Activated B cell treated with CpG ODN at 0.5 μM for 24 hours (primary cell): ENCODE measurements at regions not wholly inside any gene's neighbourhood (a gene's known extent, or its start where the extent isn't known, plus 50 kb on each side); places are given as distances from the start of the nearest gene placed in this dataset.

Source experiments
- ATAC-seq: fragments of 200-7000 bp; cut with Tn5 transposase; one replicate; pipeline ENCODE4 v1.10.0; 2021; ENCODE audit warnings: low read depth, mild to moderate bottlenecking, moderate library complexity
- CTCF ChIA-PET: fragments of 350-600 bp; sonication (Branson Sonifier 250); formaldehyde crosslinking; loops from one replicate; lab custom pipeline; 2021; ENCODE audit warnings: antibody characterized with exemption; lab: Charles Lee
- POLR2A ChIA-PET: fragments of 350-600 bp; sonication (Branson Sonifier 250); formaldehyde crosslinking; loops from one replicate; lab custom pipeline; 2021; ENCODE audit warnings: antibody characterized with exemption; lab: Charles Lee
- DNase-seq: peaks from one replicate; pipeline ENCODE4 v3.0.0; 2022
- H3K27ac Mint-ChIP-seq: one replicate; pipeline ENCODE4 v1.8.0; 2020; ENCODE audit warnings: mixed read lengths
- H3K27me3 Mint-ChIP-seq: one replicate; pipeline ENCODE4 v1.8.0; 2021; ENCODE audit warnings: mixed read lengths
- H3K36me3 Mint-ChIP-seq: one replicate; pipeline ENCODE4 v1.8.0; 2021; ENCODE audit warnings: low read depth, mixed read lengths
- H3K4me1 Mint-ChIP-seq: one replicate; pipeline ENCODE4 v1.8.0; 2021; ENCODE audit warnings: mixed read lengths
- H3K4me3 Mint-ChIP-seq: one replicate; pipeline ENCODE4 v1.8.0; 2020; ENCODE audit warnings: mild to moderate bottlenecking, mixed read lengths
- H3K9me3 Mint-ChIP-seq: one replicate; pipeline ENCODE4 v1.8.0; 2020; ENCODE audit warnings: mixed read lengths
- CTCF ChIP-seq: fragments of 200-600 bp; IDR thresholded peaks from one replicate; pipeline ENCODE4 v1.8.0; 2022; ENCODE audit warnings: antibody characterized with exemption, mild to moderate bottlenecking
- intact Hi-C: fragments of 100-400 bp; cut with micrococcal nuclease; formaldehyde crosslinking; loops from one replicate; pipeline ENCODE4 v1.15.1; 2024

GRCh38 chr20:48166082-48166835 lies 381.0 kb upstream of the SULF2 start:
- DNase-seq (no peak), ATAC-seq (no peak)
- ChIA-PET POLR2A (no interaction called here), CTCF (no interaction called here)
- Mint-ChIP-seq H3K4me1 (no peaks in the 10 kb centered on the region), H3K9me3 (no peaks in the 10 kb centered on the region), H3K27ac (no peak overlapping the region), H3K27me3 (peaks cover 25% of the 10 kb centered on the region), H3K4me3 (no peak overlapping the region), H3K36me3 (no peaks in the 10 kb centered on the region)
- intact Hi-C loops, result no loop called here
- no peak for TF ChIP-seq CTCF

- TF ChIP-seq CTCF, result no peak
- CTCF ChIA-PET, result no interaction called here
- Mint-ChIP-seq H3K27ac (no peak overlapping the region), H3K36me3 (no peaks in the 10 kb centered on the region), H3K9me3 (no peaks in the 10 kb centered on the region), H3K4me1 (no peaks in the 10 kb centered on the region), H3K4me3 (no peak overlapping the region), H3K27me3 (peaks cover 24% of the 10 kb centered on the region)
- POLR2A ChIA-PET, result no interaction called here
- intact Hi-C loops, result no loop called here
- ATAC-seq (no peak), DNase-seq (no peak)
These were observed 380.1 kb upstream of the SULF2 start for GRCh38 chr20:48165401-48165685.

- DNase-seq, result no peak
- intact Hi-C loops, result no loop called here
- ATAC-seq, result no peak
- Mint-ChIP-seq H3K9me3 (no peaks in the 10 kb centered on the region), H3K4me3 (no peak overlapping the region), H3K36me3 (no peaks in the 10 kb centered on the region), H3K27ac (no peak overlapping the region), H3K27me3 (peaks cover 23% of the 10 kb centered on the region), H3K4me1 (no peaks in the 10 kb centered on the region)
- ChIA-PET CTCF (no interaction called here), POLR2A (no interaction called here)
- TF ChIP-seq CTCF, result no peak
These were observed 379.5 kb upstream of the SULF2 start for GRCh38 chr20:48164566-48165400.

GRCh38 chr20:48164034-48164433 lies 378.8 kb upstream of the SULF2 start:
- intact Hi-C loops, result no loop called here
- Mint-ChIP-seq H3K4me1 (no peaks in the 10 kb centered on the region), H3K27ac (no peak overlapping the region), H3K36me3 (no peaks in the 10 kb centered on the region), H3K4me3 (no peak overlapping the region), H3K27me3 (peaks cover 19% of the 10 kb centered on the region), H3K9me3 (no peaks in the 10 kb centered on the region)
- DNase-seq, result no peak
- POLR2A ChIA-PET, result no interaction called here
- CTCF ChIA-PET, result no interaction called here
- TF ChIP-seq CTCF, result no peak
- ATAC-seq, result no peak

- Mint-ChIP-seq H3K27ac (no peak overlapping the region), H3K36me3 (no peaks in the 10 kb centered on the region), H3K27me3 (peaks cover 19% of the 10 kb centered on the region), H3K4me3 (no peak overlapping the region), H3K9me3 (no peaks in the 10 kb centered on the region), H3K4me1 (no peaks in the 10 kb centered on the region)
- ATAC-seq, result no peak
- TF ChIP-seq CTCF, result no peak
- ChIA-PET CTCF (no interaction called here), POLR2A (no interaction called here)
- intact Hi-C loops, result no loop called here
- no peak for DNase-seq
These were observed 378.2 kb upstream of the SULF2 start for GRCh38 chr20:48163505-48163904.
